Mucosa of descending colon (tissue), 3 donors: ENCODE measurements at regions not wholly inside any gene's neighbourhood (a gene's known extent, or its start where the extent isn't known, plus 50 kb on each side); places are given as distances from the start of the nearest gene placed in this dataset.
A peak's percentile ranks its signal among the peaks of the same experiment; 100 is the strongest.

Experiments used
- ATAC-seq: fragments of 200-7000 bp; cut with Tn5 transposase; one replicate; pipeline ENCODE4 v1.9.1; 2020; ENCODE audit warnings: mild to moderate bottlenecking, moderate library complexity
- DNase-seq, 3 donors: peaks; one replicate each; pipeline ENCODE4 v3.0.0-alpha.2; 2020
- H3K36me3 ChIP-seq: fragments of 200-600 bp; one replicate; pipeline ENCODE4 v1.8.0; 2021; ENCODE audit warnings: low read depth, mild to moderate bottlenecking
- H3K4me1 ChIP-seq: fragments of 200-600 bp; one replicate; pipeline ENCODE4 v1.8.0; 2021; ENCODE audit warnings: low read depth, mild to moderate bottlenecking
- H3K4me3 ChIP-seq: fragments of 200-600 bp; one replicate; pipeline ENCODE4 v1.8.0; 2021; ENCODE audit warnings: mild to moderate bottlenecking
- H3K9me3 ChIP-seq: fragments of 200-600 bp; one replicate; pipeline ENCODE4 v1.8.0; 2021; ENCODE audit warnings: mild to moderate bottlenecking
- intact Hi-C, 2 donors: fragments of 100-400 bp; cut with DNase I in 1 of 2; cut with micrococcal nuclease in 1 of 2; formaldehyde crosslinking; loops; one replicate each; pipeline versions ENCODE4 v1.11.0 to v1.11.1; 2022; cut with DNase I, micrococcal nuclease
- TF ChIP-seq, protein P1 (sequence below): fragments of 200-600 bp; IDR thresholded peaks from one replicate; pipeline ENCODE4 v1.8.0; 2022; ENCODE audit warnings: antibody characterized with exemption, mild to moderate bottlenecking
- donor health status: DM: no; HTN: no; CAD: no; lungs with moderate emphysema.
- donor health status: DM: no; HTN: no; CAD: no.
- donor health status: DM: no; HTN: yes; CAD: no.

DNA sequence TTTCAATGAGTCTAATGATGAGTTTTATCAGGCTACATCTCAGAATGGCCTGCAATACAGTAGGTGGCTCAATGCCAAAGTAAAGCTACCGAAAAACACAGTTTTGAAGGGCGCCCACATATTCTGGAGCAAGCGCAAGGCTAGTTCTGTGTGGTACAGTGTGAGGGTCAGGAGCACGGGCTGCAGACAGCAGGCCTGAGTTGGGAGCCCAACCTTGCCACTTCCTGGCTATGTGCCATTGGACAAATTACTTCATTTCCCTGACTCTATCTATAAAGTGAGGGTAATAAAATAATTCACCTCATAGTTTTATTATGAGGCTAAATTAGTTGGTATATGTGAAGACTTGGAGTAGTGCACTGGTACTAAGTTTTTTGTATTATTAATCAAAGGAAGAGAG lies 150.7 kb downstream of the OPN5 start:
- H3K4me1 ChIP-seq, result no peaks in the 10 kb centered on the region

DNA sequence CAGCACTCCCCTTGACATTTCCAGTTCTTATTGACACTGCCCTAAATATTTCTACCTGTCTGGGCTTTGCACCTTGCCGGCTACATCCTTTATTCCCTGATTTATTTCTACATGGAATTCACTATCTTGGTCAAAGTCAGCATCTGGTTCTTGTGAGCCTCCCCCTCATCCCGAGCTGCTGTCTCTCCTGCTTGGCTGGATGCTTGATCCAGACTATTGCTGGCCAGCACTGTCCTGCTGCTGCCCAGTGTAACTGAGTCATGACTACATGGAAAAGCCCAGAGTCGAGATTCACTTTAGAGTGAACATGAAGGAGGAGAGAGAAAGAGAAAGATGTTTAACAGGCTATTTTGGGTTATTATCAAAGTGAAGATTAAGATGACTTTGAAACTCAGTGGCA lies 142.2 kb downstream of the OPN5 start:
- intact Hi-C loops, result no loop called here
- DNase-seq (no peak), ATAC-seq (no peak)
- Histone ChIP-seq H3K4me3 (no peak overlapping the region), H3K4me1 (no peaks in the 10 kb centered on the region), H3K9me3 (no peaks in the 10 kb centered on the region), H3K36me3 (no peaks in the 10 kb centered on the region)
- TF ChIP-seq, protein P1, sequence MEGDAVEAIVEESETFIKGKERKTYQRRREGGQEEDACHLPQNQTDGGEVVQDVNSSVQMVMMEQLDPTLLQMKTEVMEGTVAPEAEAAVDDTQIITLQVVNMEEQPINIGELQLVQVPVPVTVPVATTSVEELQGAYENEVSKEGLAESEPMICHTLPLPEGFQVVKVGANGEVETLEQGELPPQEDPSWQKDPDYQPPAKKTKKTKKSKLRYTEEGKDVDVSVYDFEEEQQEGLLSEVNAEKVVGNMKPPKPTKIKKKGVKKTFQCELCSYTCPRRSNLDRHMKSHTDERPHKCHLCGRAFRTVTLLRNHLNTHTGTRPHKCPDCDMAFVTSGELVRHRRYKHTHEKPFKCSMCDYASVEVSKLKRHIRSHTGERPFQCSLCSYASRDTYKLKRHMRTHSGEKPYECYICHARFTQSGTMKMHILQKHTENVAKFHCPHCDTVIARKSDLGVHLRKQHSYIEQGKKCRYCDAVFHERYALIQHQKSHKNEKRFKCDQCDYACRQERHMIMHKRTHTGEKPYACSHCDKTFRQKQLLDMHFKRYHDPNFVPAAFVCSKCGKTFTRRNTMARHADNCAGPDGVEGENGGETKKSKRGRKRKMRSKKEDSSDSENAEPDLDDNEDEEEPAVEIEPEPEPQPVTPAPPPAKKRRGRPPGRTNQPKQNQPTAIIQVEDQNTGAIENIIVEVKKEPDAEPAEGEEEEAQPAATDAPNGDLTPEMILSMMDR, result no peak

More for the DNA sequence above, 150.7 kb downstream of the OPN5 start:
- no peaks in the 10 kb centered on the region for H3K9me3 ChIP-seq
- no peak overlapping the region for H3K4me3 ChIP-seq
- ATAC-seq, result peak; percentile 63
- no peaks in the 10 kb centered on the region for H3K36me3 ChIP-seq
- TF ChIP-seq, protein P1, result no peak
- DNase-seq, result peak in 2 of 3 donors; percentile 23 to 33
- intact Hi-C loops, result no loop called here

DNA sequence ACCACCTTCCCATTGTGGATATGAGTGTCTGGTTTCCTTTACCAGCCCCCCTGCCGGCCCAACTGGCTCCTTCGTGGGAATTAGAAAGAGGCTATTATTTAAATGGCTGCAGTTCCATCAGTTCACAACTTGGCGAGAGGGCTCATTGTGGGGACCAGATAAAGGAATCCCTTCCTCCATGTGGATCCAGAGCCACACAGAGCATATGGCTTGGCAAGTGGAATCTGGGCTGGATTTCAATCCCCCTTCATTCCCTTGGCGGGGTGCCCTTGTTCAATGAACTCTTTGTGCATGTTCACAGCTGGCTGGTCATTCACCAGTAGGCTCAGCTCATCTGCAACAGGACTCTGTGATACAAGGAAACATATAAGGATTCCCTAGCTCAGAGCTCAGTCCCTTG lies 140.6 kb downstream of the OPN5 start:
- Histone ChIP-seq H3K9me3 (no peaks in the 10 kb centered on the region), H3K4me1 (no peaks in the 10 kb centered on the region), H3K36me3 (no peaks in the 10 kb centered on the region), H3K4me3 (no peak overlapping the region)
- DNase-seq (no peak), ATAC-seq (no peak)
- TF ChIP-seq, protein P1, result no peak
- intact Hi-C loops, result no loop called here

DNA sequence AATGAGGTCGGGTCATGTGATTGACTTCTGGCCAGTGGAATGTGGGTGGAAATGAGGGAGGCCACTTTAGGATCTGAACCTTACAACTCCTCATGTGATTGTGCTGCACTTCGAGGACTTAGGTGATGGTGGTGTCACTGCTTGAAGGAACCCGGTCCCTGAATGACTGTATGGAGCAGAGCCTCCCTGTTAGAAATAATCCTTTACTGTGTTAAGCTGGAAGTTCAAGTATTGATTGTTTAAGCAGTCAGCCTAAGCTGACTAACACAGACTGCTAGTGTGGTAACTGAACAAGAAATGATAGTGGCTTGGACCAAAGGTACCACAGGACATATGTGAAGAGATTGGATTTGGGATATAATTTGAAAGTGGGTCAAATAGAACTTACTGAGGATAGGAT lies 138.0 kb downstream of the OPN5 start:
- intact Hi-C loops, result no loop called here
- H3K4me3 ChIP-seq, result no peak overlapping the region
- H3K9me3 ChIP-seq, result no peaks in the 10 kb centered on the region
- DNase-seq, result no peak
- TF ChIP-seq, protein P1, result no peak
- no peak for ATAC-seq
- H3K4me1 ChIP-seq, result no peaks in the 10 kb centered on the region
- no peaks in the 10 kb centered on the region for H3K36me3 ChIP-seq

DNA sequence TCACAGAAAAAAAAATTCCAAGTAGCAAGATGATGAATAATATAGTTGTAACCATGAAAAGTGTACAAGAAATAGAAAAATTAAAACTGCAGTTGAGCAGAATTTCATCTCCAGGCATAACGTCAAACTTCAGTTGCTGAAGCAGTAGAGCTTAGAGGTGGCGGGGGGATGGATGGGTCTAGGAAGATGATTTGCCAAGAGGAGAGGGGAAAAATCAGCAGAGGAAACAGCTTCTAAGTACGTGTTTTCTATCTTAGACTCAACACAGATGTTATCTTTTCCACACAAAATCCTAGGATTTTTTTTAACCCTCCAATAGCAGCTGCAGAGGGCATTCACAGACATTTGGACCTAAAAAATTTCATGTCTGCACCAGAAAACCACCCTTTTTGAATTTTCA lies 136.0 kb downstream of the OPN5 start:
- H3K4me1 ChIP-seq, result no peaks in the 10 kb centered on the region
- intact Hi-C loops, result no loop called here
- TF ChIP-seq, protein P1, result no peak
- ATAC-seq (no peak), DNase-seq (no peak)
- H3K36me3 ChIP-seq, result no peaks in the 10 kb centered on the region
- no peak overlapping the region for H3K4me3 ChIP-seq
- no peaks in the 10 kb centered on the region for H3K9me3 ChIP-seq

DNA sequence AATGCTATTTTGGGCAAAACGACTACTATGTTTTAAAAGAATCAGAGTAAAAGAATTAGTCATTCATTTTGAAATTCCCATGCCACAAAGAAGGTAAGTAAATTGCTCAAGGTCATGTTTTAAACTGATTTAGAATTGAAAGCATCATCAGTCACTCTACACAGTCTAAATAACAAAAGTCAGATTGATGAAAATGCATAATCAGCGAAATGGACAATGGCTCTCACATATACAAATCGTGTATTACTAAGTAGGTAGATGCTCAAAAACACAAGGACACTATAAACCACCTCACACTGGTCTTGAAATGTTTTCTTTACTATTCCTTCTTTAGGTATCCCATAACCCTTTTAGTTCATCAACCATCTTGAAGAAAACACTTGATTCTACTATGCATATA lies 135.4 kb downstream of the OPN5 start:
- Histone ChIP-seq H3K4me3 (no peak overlapping the region), H3K9me3 (no peaks in the 10 kb centered on the region), H3K36me3 (no peaks in the 10 kb centered on the region), H3K4me1 (no peaks in the 10 kb centered on the region)
- intact Hi-C loops, result no loop called here
- ATAC-seq (no peak), DNase-seq (no peak)
- TF ChIP-seq, protein P1, result no peak
